Adrenal gland (tissue), 5 donors: ENCODE measurements at regions not wholly inside any gene's neighbourhood (a gene's known extent, or its start where the extent isn't known, plus 50 kb on each side); places are given as distances from the start of the nearest gene placed in this dataset.

Source experiments
- CTCF ChIP-seq, 6 experiments: fragments of 450-650 bp in 4 of 6; fragments of 200-600 bp in 2 of 6; sonication (generic) in 1 of 6; IDR thresholded peaks; 1 replicate in 5 of 6; 2 replicates in 1 of 6; pipeline versions ENCODE4 v1.5.1 to v1.8.0; 2016 to 2021; ENCODE audit warnings: antibody characterized with exemption in 6 of 6, mild to moderate bottlenecking in 2 of 6, moderate library complexity in 1 of 6
- POLR2A ChIP-seq, 2 donors: fragments of 450-650 bp; IDR thresholded peaks; one replicate each; pipeline ENCODE4 v1.6.1; 2017; ENCODE audit warnings: antibody characterized with exemption in 2 of 2, mild to moderate bottlenecking in 2 of 2, moderate library complexity in 1 of 2
- donor health status: DM: no; HTN: no; CAD: no.

- TF ChIP-seq POLR2A (IDR thresholded peaks at IDR 0.05) (no peak), CTCF (IDR thresholded peaks at IDR 0.05) (no peak)
Observed at GRCh38 chr1:58902830-58903513, 119.1 kb upstream of the JUN start.
